HG02981 (cell line): ENCODE measurements at regions not wholly inside any gene's neighbourhood (a gene's known extent, or its start where the extent isn't known, plus 50 kb on each side); places are given as distances from the start of the nearest gene placed in this dataset.
"Not testable (repeated sequence)": the region's sequence is repeated elsewhere in the genome, so short reads cannot be mapped to it uniquely, and the experiment has no call there.

Source experiments
- ATAC-seq: cut with Tn5 transposase; IDR thresholded peaks from one replicate; pipeline ENCODE4 v1.9.1; 2021; ENCODE audit warnings: mild to moderate bottlenecking, moderate library complexity; ENCODE audit not compliant: unreplicated experiment

GRCh38 chr7:131688738-131689661 is 132.6 kb upstream of the PODXL start:
- no peak for ATAC-seq

- no peak for ATAC-seq
Observed at GRCh38 chr7:131687296-131687695, 130.9 kb upstream of the PODXL start.

GRCh38 chr7:131686833-131687232 is 130.4 kb upstream of the PODXL start:
- no peak for ATAC-seq

GRCh38 chr7:131683536-131684125 is 127.2 kb upstream of the PODXL start:
- ATAC-seq: peak; percentile 65

- no peak for ATAC-seq
Observed at GRCh38 chr7:131681961-131682360, 125.5 kb upstream of the PODXL start.

- ATAC-seq: not testable (repeated sequence)
Observed at GRCh38 chr7:131679071-131679470, 122.6 kb upstream of the PODXL start.

GRCh38 chr7:131676850-131677249 is 120.4 kb upstream of the PODXL start:
- not testable (repeated sequence) for ATAC-seq

- ATAC-seq: no peak
Observed at GRCh38 chr7:131674131-131674530, 117.7 kb upstream of the PODXL start.

- ATAC-seq: no peak
Observed at GRCh38 chr7:131673576-131673975, 117.1 kb upstream of the PODXL start.

- no peak for ATAC-seq
Observed at GRCh38 chr7:131670406-131670805, 114.0 kb upstream of the PODXL start.

- ATAC-seq: no peak
Observed at GRCh38 chr7:131667699-131668098, 111.3 kb upstream of the PODXL start.

- no peak for ATAC-seq
Observed at GRCh38 chr7:131665021-131665420, 108.6 kb upstream of the PODXL start.

- no peak for ATAC-seq
Observed at GRCh38 chr7:131664570-131664969, 108.1 kb upstream of the PODXL start.

- not testable (repeated sequence) for ATAC-seq
Observed at GRCh38 chr7:131662301-131662873, 106.0 kb upstream of the PODXL start.

- no peak for ATAC-seq
Observed at GRCh38 chr7:131657881-131658280, 101.5 kb upstream of the PODXL start.

- ATAC-seq: no peak
Observed at GRCh38 chr7:131656980-131657723, 100.7 kb upstream of the PODXL start.

GRCh38 chr7:131655866-131656265 is 99.4 kb upstream of the PODXL start:
- ATAC-seq: no peak

- ATAC-seq: no peak
Observed at GRCh38 chr7:131655447-131655846, 99.0 kb upstream of the PODXL start.

GRCh38 chr7:131654668-131655326 is 98.4 kb upstream of the PODXL start:
- ATAC-seq: peak; percentile 89

GRCh38 chr7:131654249-131654558 is 97.8 kb upstream of the PODXL start:
- no peak for ATAC-seq
